ENCODE measurements at regions not wholly inside any gene's neighbourhood (a gene's known extent, or its start where the extent isn't known, plus 50 kb on each side); places are given as distances from the start of the nearest gene placed in this dataset.

GRCh38 chr16:55010492-55011160 is 80.0 kb downstream of the IRX5 start:
- no peak for TF ChIP-seq FOXM1 (IDR thresholded peaks at IDR 0.05; ENCODE audit: borderline replicate concordance)
- no peak for TF ChIP-seq ZNF384 (IDR thresholded peaks at IDR 0.05)
- no peak for TF ChIP-seq SP1 (IDR thresholded peaks at IDR 0.05)
- no peak for TF ChIP-seq PKNOX1 (IDR thresholded peaks at IDR 0.05)
- no peak for TF ChIP-seq LEF1 (IDR thresholded peaks at IDR 0.05; ENCODE audit: borderline replicate concordance)
- TF ChIP-seq TARDBP (IDR thresholded peaks at IDR 0.05): no peak
- no peak for TF ChIP-seq FOXK2 (IDR thresholded peaks at IDR 0.05)
- TF ChIP-seq ELF4 (IDR thresholded peaks at IDR 0.05): no peak
- no peak for TF ChIP-seq HDGF (IDR thresholded peaks at IDR 0.05; ENCODE audit: borderline replicate concordance)
- TF ChIP-seq ARNT (IDR thresholded peaks at IDR 0.05): no peak
- no peak for TF ChIP-seq NFRKB (IDR thresholded peaks at IDR 0.05)
- TF ChIP-seq BHLHE40 (IDR thresholded peaks at IDR 0.05; ENCODE audit: borderline replicate concordance): no peak
- no peak for TF ChIP-seq CTBP1 (IDR thresholded peaks at IDR 0.05; ENCODE audit: borderline replicate concordance)
- no peak for TF ChIP-seq L3MBTL2 (conservative IDR thresholded peaks at IDR 0.05)
- TF ChIP-seq FOXA1 (IDR thresholded peaks at IDR 0.05): no peak
- no peak for TF ChIP-seq SUZ12 (IDR thresholded peaks at IDR 0.05)
- no peak for DNase-seq (ENCODE audit: extremely low spot score)
- ChIA-PET CTCF (no interaction called here), POLR2A (no interaction called here)

DNA sequence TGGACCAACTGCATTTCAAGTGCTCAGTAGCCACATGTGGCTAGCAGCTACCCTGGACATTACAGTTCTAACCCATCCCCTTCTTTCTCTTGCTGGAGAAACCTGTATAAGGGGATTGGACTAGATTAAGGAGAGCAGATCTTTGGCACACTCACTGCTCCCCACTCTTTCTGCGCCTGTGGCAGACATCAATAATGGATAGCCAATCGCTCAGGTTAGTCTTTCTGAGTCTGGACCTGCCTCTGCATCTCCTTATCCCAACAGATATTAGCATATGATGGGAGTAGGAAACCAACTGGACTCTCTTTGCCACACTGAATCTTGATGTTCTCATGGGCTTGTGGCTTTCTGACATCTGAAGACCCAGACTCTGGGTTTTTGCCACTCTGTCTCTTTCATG is 81.7 kb downstream of the IRX5 start:
- TF ChIP-seq SUZ12 (IDR thresholded peaks at IDR 0.05) (no peak), CTBP1 (IDR thresholded peaks at IDR 0.05; ENCODE audit: borderline replicate concordance) (no peak), SP1 (IDR thresholded peaks at IDR 0.05) (no peak), FOXM1 (IDR thresholded peaks at IDR 0.05; ENCODE audit: borderline replicate concordance) (no peak), L3MBTL2 (conservative IDR thresholded peaks at IDR 0.05) (no peak), HDGF (IDR thresholded peaks at IDR 0.05; ENCODE audit: borderline replicate concordance) (no peak), FOXK2 (IDR thresholded peaks at IDR 0.05) (no peak), ARNT (IDR thresholded peaks at IDR 0.05) (no peak), BHLHE40 (IDR thresholded peaks at IDR 0.05; ENCODE audit: borderline replicate concordance) (no peak), TARDBP (IDR thresholded peaks at IDR 0.05) (no peak), NFRKB (IDR thresholded peaks at IDR 0.05) (no peak), FOXA1 (IDR thresholded peaks at IDR 0.05) (no peak), ELF4 (IDR thresholded peaks at IDR 0.05) (no peak), PKNOX1 (IDR thresholded peaks at IDR 0.05) (no peak), LEF1 (IDR thresholded peaks at IDR 0.05; ENCODE audit: borderline replicate concordance) (no peak), ZNF384 (IDR thresholded peaks at IDR 0.05) (no peak)
- DNase-seq (ENCODE audit: extremely low spot score): no peak
- ChIA-PET CTCF (no interaction called here), POLR2A (no interaction called here)

DNA sequence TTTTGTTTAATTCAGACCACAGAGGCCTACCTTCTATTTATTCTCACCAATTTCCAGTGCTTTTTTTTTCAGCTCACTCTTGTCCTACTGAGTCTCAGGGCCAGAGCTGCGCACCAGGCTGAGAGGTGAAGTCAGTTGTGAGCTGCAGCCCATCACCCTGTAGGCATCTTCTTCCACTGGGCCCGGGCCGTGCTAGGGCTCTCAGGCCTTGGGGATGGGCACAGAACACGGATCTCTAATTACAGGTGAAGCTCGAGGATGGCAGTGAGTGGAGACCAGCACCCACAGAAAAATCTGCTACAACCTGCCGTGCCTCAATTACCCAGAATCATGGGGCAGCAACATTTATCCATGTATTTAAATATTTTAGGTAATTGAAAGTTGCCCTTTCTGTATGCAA is 82.1 kb downstream of the IRX5 start:
- TF ChIP-seq L3MBTL2 (conservative IDR thresholded peaks at IDR 0.05): no peak
- no peak for TF ChIP-seq ZNF384 (IDR thresholded peaks at IDR 0.05)
- TF ChIP-seq FOXK2 (IDR thresholded peaks at IDR 0.05): no peak
- TF ChIP-seq HDGF (IDR thresholded peaks at IDR 0.05; ENCODE audit: borderline replicate concordance): no peak
- no peak for TF ChIP-seq PKNOX1 (IDR thresholded peaks at IDR 0.05)
- TF ChIP-seq FOXA1 (IDR thresholded peaks at IDR 0.05): no peak
- TF ChIP-seq ELF4 (IDR thresholded peaks at IDR 0.05): no peak
- no peak for TF ChIP-seq NFRKB (IDR thresholded peaks at IDR 0.05)
- TF ChIP-seq BHLHE40 (IDR thresholded peaks at IDR 0.05; ENCODE audit: borderline replicate concordance): no peak
- no peak for TF ChIP-seq FOXM1 (IDR thresholded peaks at IDR 0.05; ENCODE audit: borderline replicate concordance)
- TF ChIP-seq SUZ12 (IDR thresholded peaks at IDR 0.05): no peak
- no peak for TF ChIP-seq TARDBP (IDR thresholded peaks at IDR 0.05)
- no peak for TF ChIP-seq ARNT (IDR thresholded peaks at IDR 0.05)
- no peak for TF ChIP-seq CTBP1 (IDR thresholded peaks at IDR 0.05; ENCODE audit: borderline replicate concordance)
- no peak for TF ChIP-seq LEF1 (IDR thresholded peaks at IDR 0.05; ENCODE audit: borderline replicate concordance)
- no peak for TF ChIP-seq SP1 (IDR thresholded peaks at IDR 0.05)
- DNase-seq (ENCODE audit: extremely low spot score): no peak
- ChIA-PET POLR2A (no interaction called here), CTCF (no interaction called here)

DNA sequence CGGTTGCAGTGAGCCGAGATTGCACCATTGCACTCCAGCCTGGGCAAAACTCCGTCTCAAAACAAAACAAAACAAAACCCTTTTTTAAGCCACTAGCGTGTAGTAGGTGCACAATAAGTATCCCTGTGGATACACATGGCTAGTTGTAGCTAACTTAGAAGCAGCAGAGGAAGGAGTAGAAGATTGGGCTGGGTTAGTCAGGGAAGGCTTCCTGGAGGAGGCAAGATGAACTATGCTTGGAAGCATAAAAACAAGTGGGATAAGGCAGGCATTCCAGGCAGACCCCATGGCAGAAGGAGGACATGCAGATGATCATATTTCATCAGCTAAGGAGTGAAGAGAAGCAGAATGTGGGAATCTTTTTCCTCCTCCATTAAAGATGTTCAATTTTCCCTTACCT is 83.4 kb downstream of the IRX5 start:
- no peak for TF ChIP-seq ARNT (IDR thresholded peaks at IDR 0.05)
- no peak for TF ChIP-seq SP1 (IDR thresholded peaks at IDR 0.05)
- TF ChIP-seq NFRKB (IDR thresholded peaks at IDR 0.05): no peak
- no peak for TF ChIP-seq ELF4 (IDR thresholded peaks at IDR 0.05)
- no peak for TF ChIP-seq ZNF384 (IDR thresholded peaks at IDR 0.05)
- no peak for TF ChIP-seq FOXK2 (IDR thresholded peaks at IDR 0.05)
- no peak for TF ChIP-seq HDGF (IDR thresholded peaks at IDR 0.05; ENCODE audit: borderline replicate concordance)
- TF ChIP-seq FOXM1 (IDR thresholded peaks at IDR 0.05; ENCODE audit: borderline replicate concordance): no peak
- TF ChIP-seq FOXA1 (IDR thresholded peaks at IDR 0.05): no peak
- CTCF ChIA-PET: no interaction called here

GRCh38 chr16:55015181-55015913 is 84.7 kb downstream of the IRX5 start:
- ChIA-PET POLR2A (no interaction called here), CTCF (no interaction called here)
- no peak for DNase-seq (ENCODE audit: extremely low spot score)
- TF ChIP-seq HDGF (IDR thresholded peaks at IDR 0.05; ENCODE audit: borderline replicate concordance): no peak
- no peak for TF ChIP-seq LEF1 (IDR thresholded peaks at IDR 0.05; ENCODE audit: borderline replicate concordance)
- no peak for TF ChIP-seq TARDBP (IDR thresholded peaks at IDR 0.05)
- no peak for TF ChIP-seq L3MBTL2 (conservative IDR thresholded peaks at IDR 0.05)
- no peak for TF ChIP-seq FOXK2 (IDR thresholded peaks at IDR 0.05)
- TF ChIP-seq ZNF384 (IDR thresholded peaks at IDR 0.05): no peak
- TF ChIP-seq ELF4 (IDR thresholded peaks at IDR 0.05): no peak
- TF ChIP-seq SP1 (IDR thresholded peaks at IDR 0.05): no peak
- TF ChIP-seq FOXM1 (IDR thresholded peaks at IDR 0.05; ENCODE audit: borderline replicate concordance): no peak
- TF ChIP-seq CTBP1 (IDR thresholded peaks at IDR 0.05; ENCODE audit: borderline replicate concordance): no peak
- no peak for TF ChIP-seq SUZ12 (IDR thresholded peaks at IDR 0.05)
- no peak for TF ChIP-seq PKNOX1 (IDR thresholded peaks at IDR 0.05)
- TF ChIP-seq FOXA1 (IDR thresholded peaks at IDR 0.05): no peak
- no peak for TF ChIP-seq BHLHE40 (IDR thresholded peaks at IDR 0.05; ENCODE audit: borderline replicate concordance)
- no peak for TF ChIP-seq ARNT (IDR thresholded peaks at IDR 0.05)
- TF ChIP-seq NFRKB (IDR thresholded peaks at IDR 0.05): no peak

More for the DNA sequence above, 83.4 kb downstream of the IRX5 start:
- DNase-seq (ENCODE audit: extremely low spot score): no peak
- POLR2A ChIA-PET: no interaction called here

Measured in HEK293T (cell line).